ENCODE measurements at regions not wholly inside any gene's neighbourhood (a gene's known extent, or its start where the extent isn't known, plus 50 kb on each side); places are given as distances from the start of the nearest gene placed in this dataset.

DNA sequence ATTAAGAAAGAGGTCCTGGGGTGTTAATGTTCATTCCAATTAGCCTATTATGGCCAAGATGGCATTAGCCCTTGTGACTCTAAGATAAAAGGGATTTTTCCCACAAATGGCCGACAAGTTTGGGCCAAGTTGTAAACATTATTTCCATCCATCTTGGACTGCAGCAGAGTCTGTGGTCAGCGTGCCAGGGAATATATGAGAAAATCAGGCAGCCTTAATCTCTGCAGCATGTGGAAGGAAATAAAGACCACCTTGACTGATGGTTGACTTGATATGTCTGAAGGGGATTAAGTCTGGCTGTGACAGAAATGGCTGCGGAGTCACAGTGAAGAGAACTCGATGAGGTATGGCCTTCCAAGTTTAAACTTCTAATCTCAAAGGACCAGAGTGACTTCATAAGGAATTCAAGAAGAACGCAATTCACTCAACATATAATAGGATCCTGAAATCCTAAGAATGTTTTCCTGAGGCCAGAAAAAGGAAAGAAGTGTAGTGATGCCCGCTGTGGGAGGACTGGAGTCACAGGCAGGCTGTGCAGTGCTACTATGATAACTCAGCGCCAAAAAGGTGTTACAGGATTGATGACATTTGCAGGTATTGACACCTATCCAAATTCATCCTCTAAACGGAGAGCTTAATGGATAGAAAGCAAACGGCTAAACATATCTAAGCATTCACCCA is 287.1 kb downstream of the SEC61B start:
- H3K27ac ChIP-seq: no peak overlapping the region
- no peak overlapping the region for H3K4me3 ChIP-seq
- intact Hi-C loops (cut with DNase I): no loop called here
- whole genome bisulfite sequencing: 74% methylated on average over 9 of the region's 9 CpGs
- no peaks in the 10 kb centered on the region for H3K36me3 ChIP-seq
- H3K4me1 ChIP-seq (replicated peaks): no peaks in the 10 kb centered on the region
- no peak for TF ChIP-seq POLR2A (IDR thresholded peaks at IDR 0.05)
- TF ChIP-seq POLR2AphosphoS5 (IDR thresholded peaks at IDR 0.05): no peak
- no peaks in the 10 kb centered on the region for H3K9me3 ChIP-seq
- no peak for DNase-seq (ENCODE audit: low spot score)
- no peaks in the 10 kb centered on the region for H3K27me3 ChIP-seq (replicated peaks; ENCODE audit: insufficient read depth)

DNA sequence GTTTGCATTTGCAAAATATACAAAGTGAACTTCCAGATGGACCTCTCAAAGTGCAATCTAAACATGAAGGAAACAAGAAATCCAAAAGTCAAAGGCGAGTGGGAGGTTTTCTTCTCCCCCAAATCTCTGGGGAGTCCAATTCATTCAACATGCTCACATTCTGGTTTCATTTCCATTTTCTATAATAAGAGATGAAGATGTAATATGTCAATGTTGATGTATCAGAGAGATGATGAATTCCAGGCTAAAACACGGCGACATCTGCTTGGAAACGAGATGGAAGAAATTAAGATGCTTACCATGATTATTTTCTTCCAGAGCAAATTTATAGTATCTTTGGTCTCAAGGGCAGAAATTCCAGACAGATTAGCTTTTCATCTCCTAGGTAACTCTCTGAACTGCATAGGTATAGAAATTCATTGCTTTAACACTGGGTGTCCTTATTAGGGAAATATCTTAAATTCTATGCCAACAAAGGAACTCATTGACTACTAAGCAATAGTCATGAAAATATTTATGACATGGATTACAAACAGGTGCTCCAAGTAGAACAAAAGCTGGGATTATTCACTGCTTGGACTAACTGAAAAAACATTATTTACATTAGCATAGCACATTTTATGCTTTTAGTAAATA is 287.9 kb downstream of the SEC61B start:
- WGBS: 51% methylated on average over 4 of the region's 4 CpGs
- no peak for DNase-seq (ENCODE audit: low spot score)
- no peaks in the 10 kb centered on the region for H3K36me3 ChIP-seq
- no peak overlapping the region for H3K27ac ChIP-seq
- H3K9me3 ChIP-seq: no peaks in the 10 kb centered on the region
- no peaks in the 10 kb centered on the region for H3K4me1 ChIP-seq (replicated peaks)
- intact Hi-C loops (cut with DNase I): no loop called here
- H3K4me3 ChIP-seq: no peak overlapping the region
- no peaks in the 10 kb centered on the region for H3K27me3 ChIP-seq (replicated peaks; ENCODE audit: insufficient read depth)
- TF ChIP-seq POLR2A (IDR thresholded peaks at IDR 0.05): no peak
- TF ChIP-seq, protein P1, sequence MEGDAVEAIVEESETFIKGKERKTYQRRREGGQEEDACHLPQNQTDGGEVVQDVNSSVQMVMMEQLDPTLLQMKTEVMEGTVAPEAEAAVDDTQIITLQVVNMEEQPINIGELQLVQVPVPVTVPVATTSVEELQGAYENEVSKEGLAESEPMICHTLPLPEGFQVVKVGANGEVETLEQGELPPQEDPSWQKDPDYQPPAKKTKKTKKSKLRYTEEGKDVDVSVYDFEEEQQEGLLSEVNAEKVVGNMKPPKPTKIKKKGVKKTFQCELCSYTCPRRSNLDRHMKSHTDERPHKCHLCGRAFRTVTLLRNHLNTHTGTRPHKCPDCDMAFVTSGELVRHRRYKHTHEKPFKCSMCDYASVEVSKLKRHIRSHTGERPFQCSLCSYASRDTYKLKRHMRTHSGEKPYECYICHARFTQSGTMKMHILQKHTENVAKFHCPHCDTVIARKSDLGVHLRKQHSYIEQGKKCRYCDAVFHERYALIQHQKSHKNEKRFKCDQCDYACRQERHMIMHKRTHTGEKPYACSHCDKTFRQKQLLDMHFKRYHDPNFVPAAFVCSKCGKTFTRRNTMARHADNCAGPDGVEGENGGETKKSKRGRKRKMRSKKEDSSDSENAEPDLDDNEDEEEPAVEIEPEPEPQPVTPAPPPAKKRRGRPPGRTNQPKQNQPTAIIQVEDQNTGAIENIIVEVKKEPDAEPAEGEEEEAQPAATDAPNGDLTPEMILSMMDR (IDR thresholded peaks at IDR 0.05): no peak
- no peak for TF ChIP-seq POLR2AphosphoS5 (IDR thresholded peaks at IDR 0.05)

DNA sequence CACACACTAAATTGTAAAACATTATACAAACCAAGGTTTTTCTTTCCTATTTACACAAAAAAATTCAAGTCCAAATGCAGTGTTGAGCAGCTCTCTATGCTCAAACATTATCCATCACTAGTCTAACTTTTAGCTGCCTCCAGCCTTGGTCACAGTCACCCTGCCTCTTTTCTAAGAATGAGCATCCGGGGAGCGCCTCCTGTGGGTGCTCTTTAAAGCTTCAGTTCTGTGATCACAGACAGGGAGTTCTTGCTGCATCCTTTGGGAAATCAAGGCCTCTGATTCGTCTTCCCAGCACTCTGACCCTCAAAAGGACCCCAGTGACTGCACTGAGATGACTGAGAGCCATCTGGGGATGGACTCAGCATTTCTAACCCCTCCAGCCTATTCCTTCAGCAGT is 289.6 kb downstream of the SEC61B start:
- H3K36me3 ChIP-seq: no peaks in the 10 kb centered on the region
- whole genome bisulfite sequencing: 83% methylated on average over 3 of the region's 3 CpGs
- H3K4me3 ChIP-seq: no peak overlapping the region
- DNase-seq (ENCODE audit: low spot score): no peak
- H3K27me3 ChIP-seq (replicated peaks; ENCODE audit: insufficient read depth): no peaks in the 10 kb centered on the region
- no peaks in the 10 kb centered on the region for H3K4me1 ChIP-seq (replicated peaks)
- H3K9me3 ChIP-seq: no peaks in the 10 kb centered on the region
- intact Hi-C loops (cut with DNase I): no loop called here
- TF ChIP-seq POLR2A (IDR thresholded peaks at IDR 0.05) (no peak), POLR2AphosphoS5 (IDR thresholded peaks at IDR 0.05) (no peak)
- TF ChIP-seq, protein P1 (IDR thresholded peaks at IDR 0.05): no peak
- H3K27ac ChIP-seq: no peak overlapping the region

DNA sequence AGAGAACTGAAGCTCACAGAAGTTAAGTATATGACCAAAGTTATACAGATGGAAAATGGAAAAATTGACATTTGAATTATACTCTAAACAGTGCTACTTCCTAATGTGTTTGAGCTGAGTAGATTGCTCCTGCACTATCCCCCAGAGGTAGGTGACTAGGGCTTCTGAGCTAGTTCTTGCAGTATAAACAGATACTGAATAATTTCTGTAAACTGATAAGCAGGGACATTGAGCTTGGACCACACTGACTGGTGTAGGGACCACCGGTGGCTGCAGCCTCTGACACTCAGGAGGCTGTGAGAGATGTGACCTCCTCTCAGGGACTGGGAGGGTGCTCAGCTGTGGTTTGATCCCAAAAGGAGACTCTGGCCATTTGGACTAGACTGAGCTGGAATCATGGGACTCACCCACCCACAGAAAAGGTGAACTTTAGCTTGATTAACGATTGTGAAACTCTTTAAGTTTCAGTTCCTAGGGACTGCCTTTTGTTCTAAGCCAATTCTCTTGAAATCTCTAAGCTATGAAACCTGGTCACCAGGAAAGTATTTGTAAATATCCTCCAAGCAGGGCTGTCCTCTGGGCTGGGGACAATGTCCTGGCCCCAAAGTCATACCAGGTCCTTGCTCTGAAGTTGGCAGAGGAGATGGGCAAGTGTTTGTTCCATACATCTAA is 291.5 kb downstream of the SEC61B start:
- H3K9me3 ChIP-seq: no peaks in the 10 kb centered on the region
- no peak overlapping the region for H3K4me3 ChIP-seq
- no peaks in the 10 kb centered on the region for H3K36me3 ChIP-seq
- no peaks in the 10 kb centered on the region for H3K4me1 ChIP-seq (replicated peaks)
- 74% methylated on average over 2 of the region's 2 CpGs for WGBS
- no peak for DNase-seq (ENCODE audit: low spot score)
- no peaks in the 10 kb centered on the region for H3K27me3 ChIP-seq (replicated peaks; ENCODE audit: insufficient read depth)
- TF ChIP-seq POLR2A (IDR thresholded peaks at IDR 0.05): no peak
- intact Hi-C loops (cut with DNase I): no loop called here
- no peak overlapping the region for H3K27ac ChIP-seq

DNA sequence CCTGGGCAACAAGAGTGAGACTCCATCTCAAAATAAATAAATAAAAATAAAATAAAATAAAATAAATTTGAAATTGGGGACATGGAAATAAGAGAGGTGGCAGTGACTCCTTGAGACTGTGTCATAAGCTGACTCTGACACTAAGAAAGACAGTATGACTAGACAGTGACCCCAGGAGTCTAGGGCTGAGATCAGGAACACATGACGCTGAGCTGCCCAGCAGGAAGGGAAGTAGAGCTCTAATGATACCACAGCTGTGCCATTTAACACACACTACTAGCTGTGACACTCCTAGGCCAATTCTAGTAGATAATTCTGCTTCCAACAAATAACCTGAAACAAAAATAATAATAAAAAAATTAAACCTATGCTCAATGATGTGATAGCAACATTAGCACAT is 293.0 kb downstream of the SEC61B start:
- intact Hi-C loops (cut with DNase I): no loop called here

More for the DNA sequence above, 293.0 kb downstream of the SEC61B start:
- no peaks in the 10 kb centered on the region for H3K27me3 ChIP-seq (replicated peaks; ENCODE audit: insufficient read depth)
- DNase-seq (ENCODE audit: low spot score): no peak
- TF ChIP-seq POLR2A (IDR thresholded peaks at IDR 0.05) (no peak), POLR2AphosphoS5 (IDR thresholded peaks at IDR 0.05) (no peak)
- TF ChIP-seq, protein P1 (IDR thresholded peaks at IDR 0.05): no peak
- 65% methylated on average over 1 of the region's 1 CpG for WGBS
- H3K27ac ChIP-seq: no peak overlapping the region
- H3K36me3 ChIP-seq: no peaks in the 10 kb centered on the region
- no peaks in the 10 kb centered on the region for H3K9me3 ChIP-seq
- no peak overlapping the region for H3K4me3 ChIP-seq
- H3K4me1 ChIP-seq (replicated peaks): no peaks in the 10 kb centered on the region
